Esophagus (tissue), 2 donors: ENCODE measurements at regions not wholly inside any gene's neighbourhood (a gene's known extent, or its start where the extent isn't known, plus 50 kb on each side); places are given as distances from the start of the nearest gene placed in this dataset.

Experiments used
- H3K27ac ChIP-seq, 2 donors: one replicate each; pipeline ENCODE4 v1.5.1; 2013; ENCODE audit warnings: low read depth in 2 of 2, mild to moderate bottlenecking in 2 of 2, inconsistent platforms in 1 of 2, low read length in 1 of 2, moderate library complexity in 1 of 2
- H3K27me3 ChIP-seq, 2 donors: one replicate each; pipeline ENCODE4 v1.6.1; 2013; ENCODE audit warnings: low read length in 2 of 2, control low read depth in 1 of 2, mild to moderate bottlenecking in 1 of 2; ENCODE audit not compliant: insufficient read depth in 2 of 2, control insufficient read depth in 1 of 2
- H3K36me3 ChIP-seq, 2 donors: one replicate each; pipeline ENCODE4 v1.6.1; 2013; ENCODE audit warnings: low read length in 1 of 2; ENCODE audit not compliant: control insufficient read depth in 2 of 2, insufficient read depth in 2 of 2
- H3K4me1 ChIP-seq, 2 donors: one replicate each; pipeline ENCODE4 v1.6.1; 2013; ENCODE audit warnings: low read length in 1 of 2; ENCODE audit not compliant: control insufficient read depth in 2 of 2, insufficient read depth in 2 of 2
- H3K4me3 ChIP-seq, 2 donors: one replicate each; pipeline ENCODE4 v1.5.1; 2013; ENCODE audit warnings: low read length in 2 of 2, mild to moderate bottlenecking in 2 of 2, low read depth in 1 of 2, moderate library complexity in 1 of 2
- H3K9me3 ChIP-seq, 2 donors: one replicate each; pipeline ENCODE4 v1.6.1; 2013; ENCODE audit warnings: mild to moderate bottlenecking in 2 of 2, low read depth in 1 of 2, low read length in 1 of 2, moderate library complexity in 1 of 2; ENCODE audit not compliant: control insufficient read depth in 2 of 2, insufficient read depth in 1 of 2
- WGBS, 2 donors: extraction: QIAGEN DNeasy Blood & Tissue Kit; methylation state at CpG; one replicate each; pipeline ENCODE4 v1.1.7; 2013; 5-methylcytosine and 5-hydroxymethylcytosine counted together
- donor health status: healthy with polysubstance abuse.
- donor health status: Bipolar disorder and iron deficiency.

- Histone ChIP-seq H3K27ac (no peak overlapping the region), H3K4me3 (no peak overlapping the region), H3K4me1 (no peaks in the 10 kb centered on the region), H3K9me3 (no peaks in the 10 kb centered on the region), H3K27me3 (no peaks in the 10 kb centered on the region), H3K36me3 (no peaks in the 10 kb centered on the region)
- WGBS, 2 donors: 53% methylated on average over 2 of the region's 2 CpGs
These were observed 1093.4 kb upstream of the FLRT2 start for GRCh38 chr14:84436528-84436927.

GRCh38 chr14:84442521-84442920 lies 1087.4 kb upstream of the FLRT2 start:
- Histone ChIP-seq H3K9me3 (no peaks in the 10 kb centered on the region), H3K27ac (no peak overlapping the region), H3K4me3 (no peak overlapping the region), H3K4me1 (no peaks in the 10 kb centered on the region), H3K27me3 (no peaks in the 10 kb centered on the region), H3K36me3 (no peaks in the 10 kb centered on the region)
- 19 to 22% methylated on average over 5 of the region's 5 CpGs for WGBS, 2 donors

GRCh38 chr14:84445486-84445885 lies 1084.5 kb upstream of the FLRT2 start:
- H3K4me3 ChIP-seq: no peak overlapping the region
- H3K9me3 ChIP-seq: no peaks in the 10 kb centered on the region
- no peaks in the 10 kb centered on the region for H3K27me3 ChIP-seq
- no peak overlapping the region for H3K27ac ChIP-seq
- WGBS, 2 donors: 84 to 89% methylated on average over 2 of the region's 2 CpGs
- no peaks in the 10 kb centered on the region for H3K4me1 ChIP-seq
- no peaks in the 10 kb centered on the region for H3K36me3 ChIP-seq

DNA sequence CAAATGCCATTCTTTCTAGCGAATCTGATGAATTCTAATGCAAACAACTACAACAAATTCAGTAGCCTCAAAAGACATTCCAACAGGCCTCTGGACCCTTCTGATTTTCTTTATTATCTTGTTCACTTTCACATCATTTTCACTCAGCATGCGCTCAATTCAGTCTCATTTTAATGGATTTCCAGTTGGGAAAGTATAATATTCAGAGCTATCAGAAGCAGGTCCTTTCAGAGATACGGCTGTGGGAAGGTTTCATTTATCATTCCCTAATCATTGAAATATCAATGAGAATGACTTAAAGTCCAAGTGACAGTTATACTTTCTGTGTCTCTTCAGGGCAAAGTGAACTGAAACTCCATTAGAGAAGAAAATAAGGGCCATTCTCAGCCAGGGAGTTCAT lies 1083.7 kb upstream of the FLRT2 start:
- Histone ChIP-seq H3K27ac (no peak overlapping the region), H3K27me3 (no peaks in the 10 kb centered on the region), H3K4me1 (no peaks in the 10 kb centered on the region), H3K9me3 (no peaks in the 10 kb centered on the region), H3K4me3 (no peak overlapping the region), H3K36me3 (no peaks in the 10 kb centered on the region)
- 96 to 97% methylated on average over 3 of the region's 3 CpGs for WGBS, 2 donors

- WGBS, 2 donors: 52 to 63% methylated on average over 5 of the region's 5 CpGs
These were observed 1076.5 kb upstream of the FLRT2 start for GRCh38 chr14:84453307-84453950.

GRCh38 chr14:84454114-84454513 lies 1075.8 kb upstream of the FLRT2 start:
- WGBS, 2 donors: 83 to 86% methylated on average over 4 of the region's 4 CpGs
- H3K36me3 ChIP-seq: no peaks in the 10 kb centered on the region
- no peak overlapping the region for H3K4me3 ChIP-seq
- H3K27me3 ChIP-seq: no peaks in the 10 kb centered on the region
- no peaks in the 10 kb centered on the region for H3K9me3 ChIP-seq
- no peak overlapping the region for H3K27ac ChIP-seq
- H3K4me1 ChIP-seq: no peaks in the 10 kb centered on the region

More at GRCh38 chr14:84453307-84453950, 1076.5 kb upstream of the FLRT2 start:
- Histone ChIP-seq H3K27me3 (no peaks in the 10 kb centered on the region), H3K4me3 (no peak overlapping the region), H3K4me1 (no peaks in the 10 kb centered on the region), H3K9me3 (no peaks in the 10 kb centered on the region), H3K27ac (no peak overlapping the region), H3K36me3 (no peaks in the 10 kb centered on the region)

DNA sequence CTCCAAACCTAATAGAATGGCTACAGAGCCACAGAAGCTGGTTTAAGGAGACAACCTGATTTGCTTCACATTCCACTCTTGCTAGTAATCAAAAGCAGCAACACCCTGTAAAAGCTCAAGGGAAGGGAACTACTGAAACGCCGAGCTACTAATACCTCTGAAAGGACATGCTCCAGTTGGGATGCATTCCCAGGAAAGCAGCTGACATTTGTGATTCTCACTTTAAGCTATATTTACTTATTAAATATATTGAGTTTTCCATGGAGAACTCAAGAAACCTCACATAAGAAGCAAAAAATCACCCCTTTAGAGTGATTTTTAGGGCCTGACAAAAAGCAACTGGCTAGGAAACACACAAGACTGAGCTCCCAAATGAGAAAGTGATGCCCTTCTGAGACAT lies 1073.0 kb upstream of the FLRT2 start:
- Histone ChIP-seq H3K9me3 (no peaks in the 10 kb centered on the region), H3K4me1 (no peaks in the 10 kb centered on the region), H3K36me3 (no peaks in the 10 kb centered on the region), H3K4me3 (no peak overlapping the region), H3K27me3 (no peaks in the 10 kb centered on the region), H3K27ac (no peak overlapping the region)
- 78 to 85% methylated on average over 2 of the region's 2 CpGs for WGBS, 2 donors

DNA sequence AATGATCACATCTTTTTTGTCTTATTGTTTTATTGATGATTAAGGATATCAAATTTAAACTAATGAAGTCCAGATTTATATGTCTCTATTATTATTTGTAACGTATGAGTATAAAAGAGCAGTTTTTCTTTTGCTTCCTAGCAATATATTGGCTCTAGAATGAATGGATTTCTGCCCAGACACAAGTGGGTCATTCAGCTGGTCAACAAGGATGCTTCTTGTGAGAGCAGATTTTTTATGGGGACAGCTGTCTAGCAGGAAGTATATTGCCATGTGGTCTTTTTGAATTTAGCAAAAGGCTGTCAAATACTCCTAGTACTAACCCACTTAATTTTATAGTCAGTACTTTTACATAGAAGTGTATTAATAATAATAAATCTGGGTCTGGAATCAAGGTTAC lies 1071.1 kb upstream of the FLRT2 start:
- H3K36me3 ChIP-seq: no peaks in the 10 kb centered on the region
- no peak overlapping the region for H3K27ac ChIP-seq
- H3K4me3 ChIP-seq: no peak overlapping the region
- WGBS, 2 donors: 62 to 73% methylated on average over 1 of the region's 1 CpG
- no peaks in the 10 kb centered on the region for H3K4me1 ChIP-seq
- H3K27me3 ChIP-seq: no peaks in the 10 kb centered on the region
- H3K9me3 ChIP-seq: no peaks in the 10 kb centered on the region

DNA sequence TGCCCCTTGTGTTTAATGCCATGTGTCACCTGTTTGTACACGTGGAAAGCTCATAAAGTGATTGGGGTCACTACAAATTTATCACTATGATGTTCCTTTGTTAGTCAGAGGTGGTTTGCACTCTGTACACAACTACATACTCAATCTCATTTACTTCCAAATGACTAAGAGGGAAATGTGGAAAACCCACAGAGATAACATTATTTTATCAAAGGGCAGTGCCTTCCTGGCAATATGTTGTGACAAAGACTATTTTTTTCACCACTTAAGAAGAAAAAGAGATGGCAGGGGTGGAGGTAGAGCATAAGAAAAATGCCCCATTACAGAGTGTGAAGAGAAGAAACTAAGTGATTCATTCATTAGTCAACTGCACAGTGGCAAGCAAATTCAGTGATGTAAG lies 1064.1 kb upstream of the FLRT2 start:
- H3K4me3 ChIP-seq: no peak overlapping the region
- H3K9me3 ChIP-seq: no peaks in the 10 kb centered on the region
- no peak overlapping the region for H3K27ac ChIP-seq
- 26 to 28% methylated on average over 1 of the region's 1 CpG for WGBS, 2 donors
- H3K36me3 ChIP-seq: no peaks in the 10 kb centered on the region
- no peaks in the 10 kb centered on the region for H3K4me1 ChIP-seq
- no peaks in the 10 kb centered on the region for H3K27me3 ChIP-seq

DNA sequence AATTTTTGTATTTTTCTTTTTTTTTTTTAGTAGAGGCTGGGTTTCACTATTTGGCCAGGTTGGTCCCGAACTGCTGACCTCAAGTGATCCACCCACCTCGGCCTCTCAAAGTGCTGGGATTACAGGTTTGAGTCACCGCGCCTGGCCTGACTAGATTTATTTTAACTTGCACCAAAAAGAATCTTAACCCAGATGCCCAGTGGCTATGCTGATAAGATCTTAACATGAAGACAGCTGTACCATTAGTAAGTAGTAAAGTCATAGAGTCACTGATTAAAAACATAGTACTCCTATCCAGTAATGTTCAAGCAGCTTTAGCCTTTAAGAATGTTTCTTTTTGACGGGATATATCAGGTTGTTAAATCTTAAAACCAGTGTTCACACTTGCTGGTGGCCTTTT lies 1061.8 kb upstream of the FLRT2 start:
- no peaks in the 10 kb centered on the region for H3K4me1 ChIP-seq
- no peaks in the 10 kb centered on the region for H3K27me3 ChIP-seq
- 65 to 71% methylated on average over 5 of the region's 5 CpGs for WGBS, 2 donors
- H3K27ac ChIP-seq: no peak overlapping the region
- H3K36me3 ChIP-seq: no peaks in the 10 kb centered on the region
- no peaks in the 10 kb centered on the region for H3K9me3 ChIP-seq
- no peak overlapping the region for H3K4me3 ChIP-seq
